H1 (cell line): ENCODE measurements at regions not wholly inside any gene's neighbourhood (a gene's known extent, or its start where the extent isn't known, plus 50 kb on each side); places are given as distances from the start of the nearest gene placed in this dataset.

ENCODE experiments used
- BACH1 ChIP-seq: IDR thresholded peaks from 2 replicates; pipeline ENCODE4 v1.6.1; 2012; ENCODE audit warnings: low read length, improper control_type of control experiment
- BRCA1 ChIP-seq: IDR thresholded peaks from 2 replicates; pipeline ENCODE4 v1.6.1; 2012; ENCODE audit warnings: low read depth, low read length, improper control_type of control experiment
- CHD7 ChIP-seq: fragments of 300-600 bp; sonication (generic); IDR thresholded peaks from 2 replicates; pipeline ENCODE4 v1.7.1; 2012; ENCODE audit warnings: low read length, moderate library complexity, mild to moderate bottlenecking, inconsistent platforms; ENCODE audit not compliant: insufficient replicate concordance
- GABPA ChIP-seq: IDR thresholded peaks from 2 replicates; pipeline ENCODE4 v1.6.1; 2011; ENCODE audit warnings: mild to moderate bottlenecking, low read length, moderate library complexity, borderline replicate concordance; ENCODE audit not compliant: insufficient read depth
- KDM4A ChIP-seq: IDR thresholded peaks from one replicate; pipeline ENCODE4 v1.7.1; 2012; ENCODE audit warnings: low read depth, mild to moderate bottlenecking, moderate library complexity, low read length, inconsistent platforms; ENCODE audit not compliant: severe bottlenecking
- MAFK ChIP-seq: IDR thresholded peaks from 2 replicates; pipeline ENCODE4 v1.6.1; 2012; ENCODE audit warnings: low read depth, mild to moderate bottlenecking, improper control_type of control experiment, low read length
- PHF8 ChIP-seq: fragments of 200-600 bp; sonication (generic); conservative IDR thresholded peaks from 2 replicates; pipeline ENCODE4 v1.7.1; 2012; ENCODE audit warnings: low read depth, mild to moderate bottlenecking, inconsistent platforms, low read length, moderate library complexity
- POU5F1 ChIP-seq: IDR thresholded peaks from 2 replicates; pipeline ENCODE4 v1.6.1; 2011; ENCODE audit warnings: low read depth, mild to moderate bottlenecking, low read length, moderate library complexity
- SRF ChIP-seq: IDR thresholded peaks from 2 replicates; pipeline ENCODE4 v1.6.1; 2011; ENCODE audit warnings: mild to moderate bottlenecking, low read depth, low read length, moderate library complexity
- TF ChIP-seq, protein P1 (sequence below), 3 experiments: IDR thresholded peaks; 1 replicate in 2 of 3; 2 replicates in 1 of 3; pipeline versions ENCODE4 v1.5.1 to v1.6.1; 2011; ENCODE audit warnings: low read length in 3 of 3, mild to moderate bottlenecking in 3 of 3, inconsistent platforms in 2 of 3, low read depth in 1 of 3, moderate library complexity in 1 of 3; ENCODE audit not compliant: insufficient read depth in 1 of 3; ENCODE audit errors: control extremely low read depth in 1 of 3

DNA sequence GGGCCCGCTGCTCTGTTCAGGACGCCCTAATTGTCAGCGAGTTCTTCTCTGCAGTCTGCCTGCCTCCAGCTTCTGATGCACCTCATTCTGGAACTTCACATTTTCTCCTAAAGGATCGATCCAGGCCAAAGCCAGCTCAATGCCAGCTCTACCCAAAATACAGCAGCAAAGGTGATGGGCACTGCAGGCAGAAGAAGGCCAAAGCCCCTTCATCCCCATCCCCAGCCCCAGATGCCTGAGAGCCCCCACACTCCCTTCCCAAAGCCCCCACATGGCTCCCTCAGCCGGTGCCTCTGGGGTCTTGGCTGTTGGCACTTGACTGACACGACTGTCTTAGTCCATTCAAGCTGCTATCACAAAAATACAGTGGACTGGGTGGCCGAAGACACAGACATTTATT, 410.3 kb downstream of the BRD1 start (continued):
- no peak for TF ChIP-seq CHD7
- no peak for TF ChIP-seq BACH1
- TF ChIP-seq, protein P1, sequence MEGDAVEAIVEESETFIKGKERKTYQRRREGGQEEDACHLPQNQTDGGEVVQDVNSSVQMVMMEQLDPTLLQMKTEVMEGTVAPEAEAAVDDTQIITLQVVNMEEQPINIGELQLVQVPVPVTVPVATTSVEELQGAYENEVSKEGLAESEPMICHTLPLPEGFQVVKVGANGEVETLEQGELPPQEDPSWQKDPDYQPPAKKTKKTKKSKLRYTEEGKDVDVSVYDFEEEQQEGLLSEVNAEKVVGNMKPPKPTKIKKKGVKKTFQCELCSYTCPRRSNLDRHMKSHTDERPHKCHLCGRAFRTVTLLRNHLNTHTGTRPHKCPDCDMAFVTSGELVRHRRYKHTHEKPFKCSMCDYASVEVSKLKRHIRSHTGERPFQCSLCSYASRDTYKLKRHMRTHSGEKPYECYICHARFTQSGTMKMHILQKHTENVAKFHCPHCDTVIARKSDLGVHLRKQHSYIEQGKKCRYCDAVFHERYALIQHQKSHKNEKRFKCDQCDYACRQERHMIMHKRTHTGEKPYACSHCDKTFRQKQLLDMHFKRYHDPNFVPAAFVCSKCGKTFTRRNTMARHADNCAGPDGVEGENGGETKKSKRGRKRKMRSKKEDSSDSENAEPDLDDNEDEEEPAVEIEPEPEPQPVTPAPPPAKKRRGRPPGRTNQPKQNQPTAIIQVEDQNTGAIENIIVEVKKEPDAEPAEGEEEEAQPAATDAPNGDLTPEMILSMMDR (IDR thresholded peaks at IDR 0.05; ENCODE audit: control extremely low read depth in 1 of 3, insufficient read depth in 1 of 3, low read depth in 1 of 3, low read length in 3 of 3) = no peak
- no peak for TF ChIP-seq GABPA
- no peak for TF ChIP-seq MAFK
- no peak for TF ChIP-seq BRCA1
- no peak for TF ChIP-seq PHF8
- no peak for TF ChIP-seq KDM4A
- no peak for TF ChIP-seq POU5F1
- TF ChIP-seq SRF = no peak
